Fibroblast of gingiva (primary cell): ENCODE measurements at regions not wholly inside any gene's neighbourhood (a gene's known extent, or its start where the extent isn't known, plus 50 kb on each side); places are given as distances from the start of the nearest gene placed in this dataset.

Source experiments
- DNase-seq: peaks from one replicate; pipeline ENCODE4 v3.0.0-alpha.2; 2011; ENCODE audit warnings: low read depth

- DNase-seq, result peak; percentile 83
Measured at GRCh38 chr10:3625959-3626751, 158.9 kb downstream of the KLF6 start.

- peak; percentile 79 for DNase-seq
Measured at GRCh38 chr10:3624367-3624766, 160.6 kb downstream of the KLF6 start.

DNA sequence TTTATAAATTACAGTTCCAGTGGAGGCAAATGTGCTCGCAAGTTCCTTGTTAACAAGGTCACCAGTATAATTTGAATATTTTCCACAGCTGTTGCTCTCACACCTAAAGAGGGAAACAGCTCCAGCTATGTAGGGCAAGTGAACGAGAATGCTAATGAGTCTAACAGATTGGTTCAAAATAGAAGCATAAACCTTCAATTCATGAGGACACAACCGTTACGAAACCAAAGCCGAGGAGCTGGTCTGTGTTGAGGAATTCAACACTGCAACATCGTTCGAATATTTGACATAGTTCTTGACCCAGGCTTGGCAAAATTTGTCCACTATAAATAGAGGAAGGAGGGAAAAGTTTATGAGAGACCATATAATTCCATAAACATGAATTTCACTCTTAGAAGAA lies 161.3 kb downstream of the KLF6 start:
- peak; percentile 89 for DNase-seq

DNA sequence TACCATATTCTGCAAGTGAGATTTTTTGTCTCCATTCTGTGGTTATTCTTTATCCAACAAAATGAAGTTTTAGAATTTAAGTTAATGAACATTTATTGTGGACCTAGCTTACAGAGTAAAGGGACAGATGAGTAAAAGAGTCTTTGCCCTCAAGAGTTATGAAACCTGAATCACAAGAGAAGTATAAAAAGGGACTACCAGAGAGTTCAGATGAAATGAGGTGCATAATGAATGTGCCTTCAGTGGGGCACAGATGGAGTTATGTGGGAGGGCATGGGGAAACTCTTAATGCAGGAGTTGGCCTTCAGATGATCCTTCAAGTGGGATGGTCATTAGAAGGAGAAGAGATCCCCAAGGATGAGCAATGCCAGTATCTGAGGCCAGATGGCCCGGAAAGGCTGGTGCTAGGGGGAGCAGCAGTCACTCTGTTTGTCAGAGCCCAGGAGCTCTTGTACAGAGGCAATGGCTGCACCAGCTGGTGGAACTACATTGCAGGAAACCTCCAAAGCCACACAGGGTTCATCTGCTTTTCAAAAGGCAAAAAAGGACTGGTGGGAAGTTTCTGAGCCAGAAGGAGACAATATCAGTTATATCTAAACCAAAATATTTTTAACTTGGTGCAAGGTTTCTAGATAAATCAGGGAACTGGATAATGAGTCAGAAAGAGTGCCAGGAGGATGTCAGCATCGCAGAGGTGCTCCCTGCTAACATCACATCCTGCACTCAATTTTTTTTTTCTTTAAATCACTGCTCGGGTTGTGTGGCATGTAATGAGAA lies 162.0 kb downstream of the KLF6 start:
- no peak for DNase-seq

- DNase-seq, result no peak
Measured at GRCh38 chr10:3622427-3622826, 162.6 kb downstream of the KLF6 start.

DNA sequence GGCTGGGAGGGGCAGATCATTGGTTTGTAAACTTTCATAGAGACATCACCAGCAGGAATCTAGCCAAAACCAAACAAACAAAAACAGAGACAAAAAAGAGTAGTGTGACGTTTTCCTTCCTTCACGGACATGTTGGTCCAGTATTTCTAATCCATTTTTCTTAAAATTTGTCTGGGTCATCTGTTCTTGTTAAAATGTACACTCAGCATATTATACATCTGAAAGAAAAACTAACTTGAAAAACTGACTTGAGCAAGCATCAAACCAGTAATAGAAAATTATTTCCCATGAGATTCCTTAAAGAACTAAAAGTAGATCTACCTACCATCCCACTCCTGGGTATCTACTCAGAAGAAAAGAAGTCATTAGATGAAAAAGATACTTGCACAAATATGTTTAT lies 164.2 kb downstream of the KLF6 start:
- DNase-seq, result no peak

GRCh38 chr10:3619241-3619640 lies 165.8 kb downstream of the KLF6 start:
- DNase-seq, result no peak

DNA sequence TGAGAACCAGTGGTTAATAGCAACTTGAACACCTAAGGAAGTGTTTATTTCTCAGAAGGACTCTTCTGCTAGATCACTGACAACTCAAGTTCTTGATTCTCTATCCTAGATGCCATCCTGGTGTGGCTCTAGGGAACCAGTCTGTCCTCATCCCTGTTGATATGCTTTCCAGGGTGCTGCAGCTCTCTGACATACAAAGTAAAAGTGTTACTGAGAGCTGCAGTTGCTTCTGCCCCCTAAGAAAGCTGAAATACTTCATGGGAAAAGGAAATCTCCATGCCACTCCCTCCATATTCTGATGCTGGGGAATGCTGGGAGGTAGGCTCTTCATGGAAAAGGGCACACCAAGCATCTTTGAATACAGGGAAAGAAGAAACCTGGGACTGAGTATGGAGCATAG lies 168.1 kb downstream of the KLF6 start:
- no peak for DNase-seq

DNA sequence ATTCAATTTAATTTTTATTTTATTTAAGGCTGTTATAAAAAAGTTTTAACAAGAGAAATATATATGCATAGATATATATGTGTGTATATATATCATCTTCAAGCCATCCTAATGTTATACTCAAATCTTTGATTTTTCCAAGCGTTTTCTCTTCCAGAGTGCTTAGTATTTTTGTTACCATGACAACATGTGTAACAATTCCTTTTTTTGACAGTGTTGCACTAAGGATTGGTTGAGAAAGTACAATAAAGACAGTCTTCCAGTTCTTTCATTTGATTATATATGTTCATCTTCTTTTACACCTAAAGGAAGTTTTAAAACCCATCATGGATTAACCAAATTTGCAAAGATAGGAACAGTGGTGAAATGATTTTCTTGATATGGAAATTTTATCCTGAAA lies 171.7 kb downstream of the KLF6 start:
- DNase-seq, result no peak

DNA sequence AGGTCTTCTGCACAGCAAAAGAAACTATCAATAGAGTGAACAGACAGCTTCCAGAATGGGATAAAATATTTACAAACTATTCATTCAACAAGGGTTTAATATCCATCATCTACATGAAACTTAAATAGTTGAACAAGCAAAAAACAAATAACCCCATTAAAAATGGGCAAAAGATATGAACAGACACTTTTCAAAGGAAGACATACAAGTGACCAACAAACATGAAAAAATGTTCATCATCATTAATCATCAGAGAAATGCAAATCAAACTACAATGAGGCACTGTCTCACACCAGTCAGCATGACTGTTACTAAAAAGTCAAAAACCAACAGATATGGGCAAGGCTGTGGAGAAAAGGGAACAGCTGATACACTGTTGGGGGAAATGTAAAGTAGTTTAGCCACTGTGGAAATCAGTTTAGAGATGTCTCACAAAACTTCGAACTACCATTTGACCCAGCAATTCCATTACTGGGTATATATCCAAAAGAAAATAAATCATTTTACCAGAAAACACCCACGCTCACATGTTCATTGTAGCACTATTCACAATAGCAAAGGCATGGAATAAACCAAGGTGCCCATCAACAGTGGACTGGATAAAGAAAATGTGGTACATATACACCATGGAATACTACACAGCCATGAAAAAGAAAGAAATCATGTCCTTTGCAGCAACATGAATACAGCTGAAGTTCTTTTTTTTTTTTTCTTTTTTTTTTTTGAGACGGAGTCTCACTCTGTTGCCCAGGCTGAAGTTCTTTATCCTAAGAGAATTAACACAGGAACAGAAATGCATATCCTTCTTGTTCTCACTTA lies 172.6 kb downstream of the KLF6 start:
- DNase-seq, result no peak

GRCh38 chr10:3606309-3606708 lies 178.7 kb downstream of the KLF6 start:
- no peak for DNase-seq

DNA sequence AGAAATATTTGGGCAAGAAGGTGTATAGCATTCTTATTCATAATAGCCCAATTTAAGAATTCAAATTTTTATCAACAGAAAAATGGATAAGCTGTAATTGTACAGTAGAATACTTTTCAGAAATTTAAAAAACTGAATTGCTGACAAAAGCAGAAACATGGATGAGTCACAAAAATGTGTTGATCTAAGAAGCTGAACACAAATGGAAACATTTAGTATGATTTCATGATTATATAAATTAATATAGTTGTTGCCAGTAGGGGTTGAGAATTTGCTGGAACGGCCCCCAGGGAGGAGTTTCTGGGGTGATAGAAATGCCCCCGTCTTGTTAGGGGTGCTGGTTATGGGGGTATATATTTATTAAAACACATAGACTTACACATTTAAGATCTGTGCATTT lies 179.1 kb downstream of the KLF6 start:
- no peak for DNase-seq

- no peak for DNase-seq
Measured at GRCh38 chr10:3595736-3596135, 189.3 kb downstream of the KLF6 start.

GRCh38 chr10:3593611-3594010 lies 191.4 kb downstream of the KLF6 start:
- no peak for DNase-seq

DNA sequence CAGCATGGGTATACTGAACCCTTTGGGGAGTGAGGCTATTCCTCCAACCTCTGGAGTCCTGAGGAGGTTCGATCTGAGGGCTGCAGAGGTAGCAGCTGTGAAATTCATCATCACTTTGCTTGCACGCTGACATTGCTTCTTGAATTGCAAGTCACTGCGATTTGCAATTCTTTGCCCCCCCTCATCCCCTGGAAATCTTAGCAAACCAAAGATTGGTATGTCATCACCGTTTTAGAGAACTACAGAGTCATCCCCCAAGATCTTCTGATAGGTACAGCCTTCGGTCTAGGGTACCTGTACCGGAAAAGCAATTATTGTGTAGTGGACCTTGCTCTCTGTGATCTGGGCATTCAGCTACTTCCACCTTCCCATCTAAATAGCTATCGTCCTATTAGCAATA lies 192.6 kb downstream of the KLF6 start:
- DNase-seq, result no peak

DNA sequence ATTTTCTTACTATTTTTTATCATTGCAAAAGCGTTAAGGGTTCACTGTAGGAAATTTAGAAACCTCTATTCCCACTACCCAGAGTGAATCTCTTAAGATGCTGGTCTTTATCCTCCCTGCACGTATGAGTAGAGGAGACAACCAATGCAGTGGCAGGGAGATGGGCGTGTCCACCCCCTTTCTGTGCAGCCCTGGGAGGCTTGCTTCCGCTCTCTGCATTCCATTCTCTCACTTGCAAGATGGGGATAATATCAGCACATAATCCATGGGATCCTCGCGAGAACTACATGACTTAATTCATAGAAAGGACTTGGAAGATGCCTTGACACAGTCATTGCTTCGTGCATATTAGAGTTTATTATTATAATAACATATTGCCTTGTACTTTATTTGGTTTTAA lies 196.2 kb downstream of the KLF6 start:
- no peak for DNase-seq

GRCh38 chr10:3588346-3588745 lies 196.7 kb downstream of the KLF6 start:
- no peak for DNase-seq

DNA sequence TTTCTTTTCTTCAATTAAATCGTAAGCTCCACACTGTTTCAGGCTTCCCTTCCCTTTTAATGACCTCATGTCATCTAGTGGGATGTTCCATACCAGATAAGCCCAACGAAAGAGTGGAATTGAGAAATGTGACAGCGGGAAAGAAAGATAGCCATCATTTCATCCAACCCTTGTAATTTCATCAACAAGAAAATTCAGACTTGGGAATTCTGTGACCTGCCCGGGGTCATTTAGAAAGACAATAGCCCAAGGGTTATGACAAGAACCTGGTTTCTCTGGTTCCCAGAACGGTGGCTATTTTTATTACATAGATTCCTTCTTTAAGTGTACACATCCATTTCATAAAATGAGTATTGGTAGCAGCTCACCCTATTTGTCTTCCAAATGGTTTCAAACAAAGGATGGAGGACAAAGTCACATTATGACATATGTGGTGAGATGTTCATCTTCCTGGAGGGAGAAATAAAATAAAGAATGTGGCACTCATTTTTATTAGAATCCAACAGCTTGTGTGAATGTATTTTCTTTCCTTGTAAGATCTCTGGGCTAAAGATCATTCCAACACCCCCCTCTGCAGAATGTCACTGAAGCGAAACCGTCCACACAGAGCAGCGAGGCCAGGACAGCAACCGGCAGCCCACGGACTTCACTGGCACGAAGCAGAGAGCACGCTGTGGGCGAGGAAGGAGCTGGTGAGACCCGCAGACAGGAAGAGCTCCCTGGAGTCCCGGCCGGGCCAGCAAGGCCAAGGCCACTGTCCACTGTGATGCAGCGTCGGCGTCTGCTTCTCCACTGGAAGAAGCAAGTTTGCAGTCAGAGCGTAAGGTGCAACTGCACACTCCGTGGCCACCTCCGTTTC lies 199.9 kb downstream of the KLF6 start:
- no peak for DNase-seq

DNA sequence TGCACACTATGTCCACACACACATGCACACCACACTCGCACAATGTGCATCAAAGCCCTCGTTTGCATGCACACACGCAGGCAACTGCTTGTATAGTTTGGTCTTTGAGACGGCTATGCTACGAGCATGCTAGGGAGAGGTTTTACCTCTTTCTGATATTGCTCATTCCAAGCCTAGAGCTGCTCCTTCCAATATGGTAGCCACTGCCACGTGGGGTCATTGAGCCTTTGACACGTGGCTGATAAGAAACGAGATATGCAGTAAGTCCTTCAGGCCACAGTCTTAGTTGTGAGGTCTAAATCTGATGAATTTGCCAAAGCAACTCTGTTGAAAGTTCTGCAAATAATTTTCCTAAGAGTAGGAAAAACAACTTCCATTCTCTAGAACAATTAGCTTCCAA lies 204.4 kb downstream of the KLF6 start:
- DNase-seq, result no peak

DNA sequence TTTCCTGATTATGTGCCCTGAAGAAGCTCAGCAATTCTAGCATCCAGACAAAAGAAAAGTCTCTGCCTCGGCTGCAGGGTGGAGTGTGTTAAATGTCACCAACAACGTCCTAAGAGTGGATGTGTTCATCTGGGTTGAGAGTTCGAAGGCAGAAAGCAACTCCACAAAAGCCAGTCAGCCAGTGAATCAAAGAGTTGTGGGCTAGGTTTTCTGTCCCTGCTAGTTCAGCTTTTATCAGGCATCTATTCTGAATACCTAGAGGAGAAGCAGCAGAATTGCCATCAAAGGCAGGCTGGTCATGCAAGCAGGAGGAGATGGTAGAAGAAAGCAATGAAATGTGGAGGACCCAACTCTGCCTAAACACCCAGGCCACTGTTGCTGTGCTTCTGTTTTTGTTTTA lies 205.2 kb downstream of the KLF6 start:
- DNase-seq, result no peak

GRCh38 chr10:3578682-3579081 lies 206.3 kb downstream of the KLF6 start:
- DNase-seq, result no peak

- DNase-seq, result no peak
Measured at GRCh38 chr10:3578159-3578558, 206.8 kb downstream of the KLF6 start.
